Psoas muscle (tissue), 7 donors: ENCODE measurements at regions not wholly inside any gene's neighbourhood (a gene's known extent, or its start where the extent isn't known, plus 50 kb on each side); places are given as distances from the start of the nearest gene placed in this dataset.

Source experiments
- ATAC-seq, 4 donors: fragments of 200-7000 bp; cut with Tn5 transposase; one replicate each; pipeline ENCODE4 v1.9.1; 2020; ENCODE audit warnings: moderate library complexity in 3 of 4, mild to moderate bottlenecking in 2 of 4
- DNase-seq, 2 donors: peaks; one replicate each; pipeline ENCODE4 v3.0.0-alpha.2; 2020
- H3K27ac ChIP-seq: fragments of 200-600 bp; one replicate; pipeline ENCODE4 v1.8.0; 2022
- H3K27me3 ChIP-seq, 3 donors: fragments of 200-600 bp in 1 of 3; one replicate each; pipeline versions ENCODE4 v1.6.1 to v1.8.0; 2013 to 2022; ENCODE audit warnings: low read length in 2 of 3, mild to moderate bottlenecking in 2 of 3, moderate library complexity in 1 of 3; ENCODE audit not compliant: insufficient read depth in 3 of 3
- H3K36me3 ChIP-seq, 2 donors: fragments of 200-600 bp in 1 of 2; one replicate each; pipeline versions ENCODE4 v1.6.1 to v1.8.0; 2013 to 2022; ENCODE audit warnings: low read depth in 1 of 2, mild to moderate bottlenecking in 1 of 2, moderate library complexity in 1 of 2; ENCODE audit not compliant: insufficient read depth in 1 of 2
- H3K4me1 ChIP-seq: fragments of 200-600 bp; one replicate; pipeline ENCODE4 v1.8.0; 2022
- H3K4me3 ChIP-seq: fragments of 200-600 bp; one replicate; pipeline ENCODE4 v1.8.0; 2022; ENCODE audit warnings: mild to moderate bottlenecking
- H3K9me3 ChIP-seq: fragments of 200-600 bp; one replicate; pipeline ENCODE4 v1.8.0; 2022
- CTCF ChIP-seq: fragments of 200-600 bp; IDR thresholded peaks from one replicate; pipeline ENCODE4 v1.8.0; 2022; ENCODE audit warnings: antibody characterized with exemption
- WGBS, 3 donors: extraction: QIAGEN DNeasy Blood & Tissue Kit; methylation state at CpG; one replicate each; pipeline versions ENCODE4 v1.1.6 to v1.1.7; 2013; 5-methylcytosine and 5-hydroxymethylcytosine counted together
- intact Hi-C, 2 donors: fragments of 100-400 bp; cut with DNase I; formaldehyde crosslinking; loops; one replicate each; pipeline versions ENCODE4 v1.11.0 to v1.14.2; 2022
- donor health status: healthy with polysubstance abuse.
- donor health status: DM: no; HTN: no; CAD: no; lungs with moderate emphysema.
- donor health status: Bipolar disorder and iron deficiency.
- donor health status: healthy.
- donor health status: DM: yes; HTN: yes; CAD: no.
- donor health status: DM: no; HTN: no; CAD: no.
- donor health status: DM: yes; HTN: yes; CAD: no.

- Histone ChIP-seq H3K9me3 (no peaks in the 10 kb centered on the region), H3K4me1 (no peaks in the 10 kb centered on the region), H3K27me3 (no peaks in the 10 kb centered on the region), H3K27ac (no peak overlapping the region), H3K36me3 (no peaks in the 10 kb centered on the region), H3K4me3 (no peak overlapping the region)
- intact Hi-C loops, result no loop called here
- no peak for TF ChIP-seq CTCF
- ATAC-seq (no peak), DNase-seq (no peak)
- WGBS, 3 donors, result 92 to 94% (median 93%) methylated on average over 3 of the region's 3 CpGs
These were observed 969.9 kb downstream of the TTLL7 start for GRCh38 chr1:83029050-83029449.

DNA sequence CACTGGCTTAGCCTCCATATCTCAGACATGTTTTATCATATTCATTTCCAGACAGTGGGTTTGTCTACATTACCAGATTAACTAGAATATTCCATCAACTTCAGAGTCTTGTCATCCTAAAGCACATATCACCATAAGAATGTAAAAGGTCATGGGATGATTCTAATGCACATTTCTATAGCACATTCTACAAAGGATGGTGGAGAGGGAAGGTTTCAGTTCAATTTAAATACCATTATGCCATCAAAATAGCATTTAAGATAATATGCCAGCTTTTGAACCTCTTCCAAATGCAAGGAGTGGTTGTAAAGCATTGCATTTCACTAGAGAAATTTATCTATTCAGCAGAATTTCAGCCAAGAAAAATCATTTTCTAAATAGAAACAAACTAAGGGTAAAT lies 970.5 kb downstream of the TTLL7 start:
- no peaks in the 10 kb centered on the region for H3K27me3 ChIP-seq
- intact Hi-C loops, result no loop called here
- no peak overlapping the region for H3K4me3 ChIP-seq
- no peak for TF ChIP-seq CTCF
- no peaks in the 10 kb centered on the region for H3K4me1 ChIP-seq
- no peak for DNase-seq
- no peaks in the 10 kb centered on the region for H3K9me3 ChIP-seq
- H3K36me3 ChIP-seq, result no peaks in the 10 kb centered on the region
- H3K27ac ChIP-seq, result no peak overlapping the region
- ATAC-seq, result no peak

DNA sequence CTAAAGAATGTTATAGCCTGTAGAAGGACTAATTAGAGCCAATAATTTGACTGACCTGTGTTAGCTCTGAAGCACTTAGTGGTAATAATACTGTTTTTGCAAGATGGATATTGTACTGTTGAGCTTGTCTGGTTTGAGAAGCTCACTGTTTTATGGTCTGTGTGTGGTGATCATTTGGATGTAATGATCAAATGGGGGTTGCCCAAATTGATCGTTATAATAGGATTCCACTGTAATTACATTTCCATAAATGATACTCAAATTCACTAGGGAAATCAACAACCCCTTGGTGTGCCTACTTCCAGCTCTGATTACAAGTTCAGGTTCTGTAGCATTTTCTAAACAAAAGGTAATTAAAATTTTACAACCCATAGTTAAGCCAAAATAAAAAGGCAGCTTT lies 971.4 kb downstream of the TTLL7 start:
- H3K4me1 ChIP-seq, result no peaks in the 10 kb centered on the region
- no peak for ATAC-seq
- WGBS, 3 donors, result 81 to 97% (median 82%) methylated on average over 1 of the region's 1 CpG
- no peaks in the 10 kb centered on the region for H3K27me3 ChIP-seq
- no peaks in the 10 kb centered on the region for H3K9me3 ChIP-seq
- TF ChIP-seq CTCF, result no peak
- no peak overlapping the region for H3K27ac ChIP-seq
- intact Hi-C loops, result no loop called here
- H3K36me3 ChIP-seq, result no peaks in the 10 kb centered on the region
- H3K4me3 ChIP-seq, result no peak overlapping the region
- DNase-seq, result no peak

GRCh38 chr1:83026745-83027144 lies 972.2 kb downstream of the TTLL7 start:
- Histone ChIP-seq H3K4me1 (no peaks in the 10 kb centered on the region), H3K27me3 (no peaks in the 10 kb centered on the region), H3K27ac (no peak overlapping the region), H3K9me3 (no peaks in the 10 kb centered on the region), H3K36me3 (no peaks in the 10 kb centered on the region), H3K4me3 (no peak overlapping the region)
- intact Hi-C loops, result no loop called here
- no peak for DNase-seq
- ATAC-seq, result no peak
- no peak for TF ChIP-seq CTCF
- 79 to 89% (median 86%) methylated on average over 2 of the region's 2 CpGs for WGBS, 3 donors

DNA sequence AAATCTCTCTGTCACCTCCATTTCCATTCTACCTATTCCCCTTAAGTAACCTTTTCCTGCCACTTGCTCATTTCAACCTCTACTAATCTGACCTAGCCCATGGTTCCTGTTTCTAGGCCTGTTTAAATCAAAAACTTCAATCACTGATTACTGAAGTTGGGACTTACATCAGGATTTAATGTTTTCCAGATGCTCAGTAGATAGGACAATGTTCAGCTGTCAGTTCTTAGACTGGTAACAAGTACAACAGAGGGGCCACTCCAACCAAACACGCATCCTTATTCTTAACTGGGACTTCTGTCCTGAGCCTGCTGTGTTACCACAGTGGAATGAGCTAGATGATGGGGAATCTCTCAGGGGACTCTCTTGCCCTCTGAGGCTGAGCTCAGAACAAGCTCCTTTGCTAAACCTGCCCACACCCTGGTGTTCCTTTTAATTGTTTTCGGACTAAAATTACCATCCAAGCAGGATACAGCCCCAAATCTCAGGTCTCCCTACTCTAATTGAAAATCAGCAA lies 974.6 kb downstream of the TTLL7 start:
- Histone ChIP-seq H3K36me3 (no peaks in the 10 kb centered on the region), H3K27ac (no peak overlapping the region), H3K9me3 (no peaks in the 10 kb centered on the region), H3K27me3 (no peaks in the 10 kb centered on the region), H3K4me3 (no peak overlapping the region), H3K4me1 (no peaks in the 10 kb centered on the region)
- DNase-seq (no peak), ATAC-seq (no peak)
- intact Hi-C loops, result no loop called here
- 73 to 78% (median 73%) methylated on average over 2 of the region's 2 CpGs for WGBS, 3 donors
- TF ChIP-seq CTCF, result no peak
